H7 (cell line): ENCODE measurements at regions not wholly inside any gene's neighbourhood (a gene's known extent, or its start where the extent isn't known, plus 50 kb on each side); places are given as distances from the start of the nearest gene placed in this dataset.

Experiments used
- DNase-seq: peaks from one replicate; pipeline ENCODE4 v3.0.0; 2012
- H3K27me3 ChIP-seq: 2 replicates; pipeline ENCODE4 v1.6.0; 2011; ENCODE audit warnings: mild to moderate bottlenecking, low read length; ENCODE audit not compliant: control insufficient read depth, insufficient read depth
- H3K36me3 ChIP-seq: replicated peaks from 2 replicates; pipeline ENCODE4 v1.5.1; 2011; ENCODE audit warnings: low read length; ENCODE audit not compliant: control insufficient read depth, insufficient read depth
- H3K4me3 ChIP-seq: 2 replicates; pipeline ENCODE4 v1.5.1; 2011; ENCODE audit warnings: low read depth, mild to moderate bottlenecking, control low read depth, low read length, moderate library complexity; ENCODE audit not compliant: insufficient read depth

GRCh38 chr4:14874990-14875389 lies 127.3 kb upstream of the CPEB2 start:
- DNase-seq, result no peak
- no peak overlapping the region for H3K4me3 ChIP-seq
- no peaks in the 10 kb centered on the region for H3K36me3 ChIP-seq

DNA sequence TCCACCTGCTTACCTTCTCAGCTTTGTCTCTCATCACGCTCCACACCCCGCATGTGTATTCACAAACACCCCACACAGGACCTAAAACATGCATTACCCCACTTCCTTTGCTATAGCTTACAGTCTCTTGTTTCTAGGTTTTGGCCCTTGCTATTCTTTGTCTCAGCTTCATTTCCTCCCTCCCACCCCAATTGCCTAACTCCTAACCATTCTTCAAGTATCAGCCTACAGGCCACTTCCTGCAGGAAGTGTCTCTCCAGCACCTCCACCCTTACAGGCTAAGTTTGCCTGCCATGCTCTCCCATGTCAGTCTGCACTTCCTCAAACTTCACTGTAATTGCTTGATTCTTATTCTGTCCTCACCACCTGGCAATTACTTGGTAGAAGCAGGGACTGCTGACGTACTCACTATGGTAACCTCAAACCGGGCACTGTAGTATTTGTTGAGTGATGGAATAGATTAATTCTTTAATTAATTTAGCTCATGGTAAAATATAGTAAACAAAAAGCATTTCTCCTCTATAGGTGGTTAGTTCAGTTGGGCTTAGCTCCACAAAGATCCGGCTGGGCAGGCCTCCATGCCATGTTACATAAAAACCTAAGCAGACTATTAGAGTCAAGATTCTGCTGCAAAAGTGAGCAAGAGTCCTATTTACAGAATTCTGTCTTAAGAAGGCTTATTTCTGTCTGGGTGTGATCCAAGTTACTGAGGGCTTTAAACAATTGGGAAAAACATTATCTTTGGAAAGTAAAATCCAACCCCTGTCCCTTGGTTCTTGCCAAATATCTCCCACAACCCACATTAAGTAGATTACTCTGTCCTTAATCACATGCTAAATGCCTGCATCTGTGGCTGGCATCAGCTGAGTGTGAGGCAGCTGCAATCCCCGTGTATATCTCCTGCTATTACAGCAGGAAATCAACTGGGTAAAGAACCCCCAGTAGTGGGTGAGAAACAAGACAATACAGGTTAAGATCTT lies 124.7 kb upstream of the CPEB2 start:
- H3K27me3 ChIP-seq, result no peaks in the 10 kb centered on the region
- no peak for DNase-seq

More at GRCh38 chr4:14874990-14875389, 127.3 kb upstream of the CPEB2 start:
- H3K27me3 ChIP-seq, result no peaks in the 10 kb centered on the region

DNA sequence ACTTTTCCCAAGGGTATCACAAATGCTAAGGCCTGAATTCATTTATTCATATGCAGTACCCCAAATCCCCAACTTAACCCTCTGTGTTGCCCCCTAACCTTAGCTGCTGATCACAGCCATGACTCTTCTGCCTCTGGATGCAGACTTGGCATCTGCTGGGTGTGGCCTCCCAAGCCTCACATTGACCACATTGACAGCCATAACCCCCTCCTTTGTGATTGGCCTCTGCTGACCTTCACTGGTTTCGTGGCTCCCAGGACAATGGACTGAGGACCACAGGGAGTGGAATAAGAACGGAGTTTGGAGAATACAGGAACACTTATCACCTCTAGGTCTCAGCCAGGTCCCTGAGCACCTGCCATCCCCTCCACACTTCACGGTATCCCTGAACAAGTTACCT lies 123.6 kb upstream of the CPEB2 start:
- H3K36me3 ChIP-seq, result no peaks in the 10 kb centered on the region
- DNase-seq, result no peak
- H3K27me3 ChIP-seq, result no peaks in the 10 kb centered on the region
- no peak overlapping the region for H3K4me3 ChIP-seq

More for the DNA sequence above, 124.7 kb upstream of the CPEB2 start:
- Histone ChIP-seq H3K4me3 (no peak overlapping the region), H3K36me3 (no peaks in the 10 kb centered on the region)

DNA sequence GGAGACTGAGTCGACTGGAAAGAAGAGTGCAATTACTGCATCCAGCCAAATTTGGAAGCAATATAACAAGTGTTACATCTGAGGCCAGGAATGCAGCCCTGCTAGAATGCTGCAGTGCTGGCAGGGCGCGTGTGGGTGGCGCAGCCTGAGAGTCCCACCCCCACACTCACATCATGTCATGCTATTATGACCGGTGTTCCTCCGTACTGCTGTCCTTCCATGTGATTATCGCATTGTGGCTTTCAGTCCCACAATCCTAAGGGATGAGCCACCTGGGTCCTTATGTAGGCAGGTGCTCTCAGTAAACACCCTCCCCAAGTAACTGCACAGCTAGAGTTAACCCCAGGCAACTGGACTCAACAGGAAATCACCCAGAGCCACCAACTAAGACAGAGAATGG lies 122.6 kb upstream of the CPEB2 start:
- Histone ChIP-seq H3K36me3 (no peaks in the 10 kb centered on the region), H3K27me3 (no peaks in the 10 kb centered on the region), H3K4me3 (no peak overlapping the region)
- no peak for DNase-seq

- DNase-seq, result no peak
- no peak overlapping the region for H3K4me3 ChIP-seq
- H3K27me3 ChIP-seq, result no peaks in the 10 kb centered on the region
- H3K36me3 ChIP-seq, result no peaks in the 10 kb centered on the region
Observed at GRCh38 chr4:14880805-14881204, 121.5 kb upstream of the CPEB2 start.

DNA sequence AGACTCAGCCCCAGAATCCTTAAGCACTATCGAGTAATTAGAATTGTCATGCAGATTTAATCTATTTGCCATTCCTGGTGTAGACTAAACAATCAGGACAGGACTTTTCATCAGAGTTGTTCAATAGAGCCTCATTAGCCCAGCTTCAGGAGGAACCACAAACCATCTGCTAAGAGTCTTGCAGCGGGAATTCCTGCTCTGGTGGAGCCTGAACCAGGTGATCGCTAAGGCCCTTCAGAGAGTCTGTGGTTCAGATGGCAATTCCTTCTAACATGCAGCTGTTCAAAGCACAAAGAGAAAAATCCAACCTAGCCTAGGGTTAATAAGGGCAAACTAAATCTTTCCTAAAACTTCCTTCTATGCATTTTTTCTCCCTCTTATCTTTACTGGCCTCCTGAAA lies 119.1 kb upstream of the CPEB2 start:
- Histone ChIP-seq H3K36me3 (no peaks in the 10 kb centered on the region), H3K4me3 (no peak overlapping the region), H3K27me3 (no peaks in the 10 kb centered on the region)
- no peak for DNase-seq

- Histone ChIP-seq H3K36me3 (no peaks in the 10 kb centered on the region), H3K4me3 (no peak overlapping the region), H3K27me3 (no peaks in the 10 kb centered on the region)
- DNase-seq, result no peak
Observed at GRCh38 chr4:14883661-14884060, 118.6 kb upstream of the CPEB2 start.

DNA sequence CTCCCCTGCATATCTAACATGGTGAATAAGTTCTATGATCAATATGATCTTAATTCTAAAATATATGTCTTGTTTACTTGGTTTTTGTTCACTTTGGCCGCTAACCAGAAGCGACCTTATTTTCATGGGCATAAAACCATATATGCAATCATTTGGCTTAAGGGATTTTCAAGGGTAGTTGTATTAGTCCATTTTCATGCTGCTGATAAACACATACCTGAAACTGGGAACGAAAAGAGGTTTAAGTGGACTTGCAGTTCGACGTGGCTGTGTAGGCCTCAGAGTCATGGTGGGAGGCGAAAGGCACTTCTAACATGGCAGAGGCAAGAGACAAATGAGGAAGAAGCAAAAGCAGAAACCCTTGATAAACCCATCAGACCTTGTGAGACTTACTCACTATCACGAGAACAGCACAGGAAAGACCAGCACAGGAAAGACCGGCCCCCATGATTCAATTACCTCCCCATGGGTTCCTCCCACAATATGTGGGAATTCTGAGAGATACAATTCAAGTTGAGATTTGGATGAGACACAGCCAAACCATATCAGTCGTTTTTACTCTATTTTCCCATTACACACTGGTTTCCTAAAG lies 114.3 kb upstream of the CPEB2 start:
- no peaks in the 10 kb centered on the region for H3K27me3 ChIP-seq
- no peaks in the 10 kb centered on the region for H3K36me3 ChIP-seq
- DNase-seq, result no peak
- H3K4me3 ChIP-seq, result no peak overlapping the region

DNA sequence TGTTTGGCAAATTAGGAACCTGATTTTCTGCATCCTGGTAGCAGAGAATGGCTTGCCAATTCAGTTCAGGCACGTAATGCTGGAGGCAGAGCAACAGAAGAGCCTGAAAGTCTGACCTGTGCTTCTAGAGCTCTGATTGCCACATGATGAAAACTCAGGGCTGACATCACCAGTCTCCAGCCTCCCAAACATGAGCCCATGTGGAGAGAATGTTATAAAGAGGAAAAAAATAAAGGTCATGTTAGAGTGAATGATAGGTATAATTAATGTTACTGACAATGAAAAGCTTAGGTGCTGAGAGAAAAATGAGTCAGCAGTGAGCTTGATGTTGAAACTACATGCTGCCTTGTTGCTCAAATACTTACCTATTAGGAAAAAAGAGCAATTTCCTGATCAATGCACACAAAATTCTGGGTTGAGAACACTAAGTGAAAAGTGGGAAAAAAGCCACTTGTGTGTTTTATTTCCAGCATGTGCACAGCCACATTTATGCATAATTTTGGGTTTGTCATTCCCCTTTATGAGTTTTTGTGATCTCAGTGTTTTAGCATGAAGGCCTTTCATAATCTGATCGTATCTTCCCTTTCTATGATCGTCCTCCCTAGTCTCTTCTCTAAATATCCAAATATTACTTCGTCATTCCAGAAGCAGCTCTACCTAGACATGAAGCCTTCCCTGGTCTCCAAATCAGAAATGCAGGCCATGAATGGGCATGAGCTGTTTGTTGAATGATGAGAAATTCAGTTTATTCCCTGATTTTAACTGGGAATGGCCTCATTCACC lies 113.3 kb upstream of the CPEB2 start:
- H3K36me3 ChIP-seq, result no peaks in the 10 kb centered on the region
- no peak for DNase-seq
- H3K4me3 ChIP-seq, result no peak overlapping the region
- H3K27me3 ChIP-seq, result no peaks in the 10 kb centered on the region

DNA sequence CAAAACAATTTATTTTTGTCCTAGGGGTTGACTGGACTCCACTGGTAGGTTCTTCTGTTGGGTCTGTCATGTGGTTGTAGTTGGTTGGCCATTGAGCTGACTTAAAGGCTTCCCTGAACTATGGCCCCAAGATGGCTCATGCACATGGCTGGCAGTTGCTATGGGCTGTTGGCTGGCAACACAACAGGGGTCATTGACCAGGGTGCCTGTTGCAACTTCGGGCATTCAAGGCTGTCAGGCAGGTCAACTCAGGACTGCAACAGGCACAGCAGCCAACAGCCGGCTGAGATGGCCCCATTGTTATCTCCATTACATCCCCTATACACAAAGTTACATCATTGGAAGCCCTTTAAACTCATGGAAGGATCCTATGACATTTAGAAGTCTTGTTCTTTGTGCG lies 109.7 kb upstream of the CPEB2 start:
- no peak overlapping the region for H3K4me3 ChIP-seq
- no peaks in the 10 kb centered on the region for H3K36me3 ChIP-seq
- H3K27me3 ChIP-seq, result no peaks in the 10 kb centered on the region
- DNase-seq, result no peak

DNA sequence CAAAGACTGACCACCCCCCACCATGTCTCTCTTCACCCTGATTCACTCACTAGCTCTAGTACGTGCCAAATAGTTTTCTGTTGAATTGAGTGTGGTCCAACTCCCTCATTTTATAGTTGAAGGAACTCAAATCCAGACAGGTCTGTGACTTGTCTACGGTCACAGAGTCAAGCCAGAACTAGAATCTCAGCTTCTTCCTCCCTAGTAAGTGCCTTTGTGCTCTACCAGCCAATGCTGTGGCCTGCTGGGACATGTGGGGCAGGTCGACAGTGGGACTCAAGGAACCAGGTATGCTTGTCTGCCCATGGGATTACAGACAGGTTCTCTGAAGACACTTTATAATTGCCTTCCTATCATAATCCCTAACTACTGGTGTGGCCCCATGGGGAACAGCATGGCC lies 108.6 kb upstream of the CPEB2 start:
- no peak overlapping the region for H3K4me3 ChIP-seq
- no peaks in the 10 kb centered on the region for H3K27me3 ChIP-seq
- no peak for DNase-seq
- no peaks in the 10 kb centered on the region for H3K36me3 ChIP-seq

- Histone ChIP-seq H3K27me3 (no peaks in the 10 kb centered on the region), H3K36me3 (no peaks in the 10 kb centered on the region), H3K4me3 (no peak overlapping the region)
- DNase-seq, result no peak
Observed at GRCh38 chr4:14894392-14895292, 107.6 kb upstream of the CPEB2 start.

- H3K36me3 ChIP-seq, result no peaks in the 10 kb centered on the region
- no peak overlapping the region for H3K4me3 ChIP-seq
- no peaks in the 10 kb centered on the region for H3K27me3 ChIP-seq
- no peak for DNase-seq
Observed at GRCh38 chr4:14896656-14897175, 105.6 kb upstream of the CPEB2 start.

GRCh38 chr4:14897217-14897616 lies 105.1 kb upstream of the CPEB2 start:
- Histone ChIP-seq H3K4me3 (no peak overlapping the region), H3K27me3 (no peaks in the 10 kb centered on the region), H3K36me3 (no peaks in the 10 kb centered on the region)
- no peak for DNase-seq
